Fibroblast of skin of abdomen (primary cell): ENCODE measurements at regions not wholly inside any gene's neighbourhood (a gene's known extent, or its start where the extent isn't known, plus 50 kb on each side); places are given as distances from the start of the nearest gene placed in this dataset.

Source experiments
- DNase-seq: peaks from one replicate; pipeline ENCODE4 v3.0.0-alpha.2; 2013

- no peak for DNase-seq
Measured at GRCh38 chr7:54810401-54810800, 51.4 kb upstream of the SEC61G start.

- peak; percentile 83 for DNase-seq
Measured at GRCh38 chr7:54811041-54811845, 52.2 kb upstream of the SEC61G start.

GRCh38 chr7:54811846-54812254, 52.8 kb upstream of the SEC61G start:
- DNase-seq = peak; percentile 68

GRCh38 chr7:54812756-54813322, 53.8 kb upstream of the SEC61G start:
- no peak for DNase-seq

- no peak for DNase-seq
Measured at GRCh38 chr7:54813398-54813797, 54.4 kb upstream of the SEC61G start.

- no peak for DNase-seq
Measured at GRCh38 chr7:54814401-54814800, 55.4 kb upstream of the SEC61G start.

- DNase-seq = no peak
Measured at GRCh38 chr7:54817152-54817551, 58.1 kb upstream of the SEC61G start.

- DNase-seq = no peak
Measured at GRCh38 chr7:54823776-54824175, 64.8 kb upstream of the SEC61G start.

- no peak for DNase-seq
Measured at GRCh38 chr7:54824655-54825054, 65.6 kb upstream of the SEC61G start.

- no peak for DNase-seq
Measured at GRCh38 chr7:54825368-54825767, 66.4 kb upstream of the SEC61G start.

GRCh38 chr7:54827734-54828133, 68.7 kb upstream of the SEC61G start:
- no peak for DNase-seq

GRCh38 chr7:54831046-54831643, 72.1 kb upstream of the SEC61G start:
- peak; percentile 16 for DNase-seq

- DNase-seq = no peak
Measured at GRCh38 chr7:54831644-54832095, 72.7 kb upstream of the SEC61G start.

- DNase-seq = no peak
Measured at GRCh38 chr7:54833001-54833467, 74.0 kb upstream of the SEC61G start.

GRCh38 chr7:54837168-54837567, 78.2 kb upstream of the SEC61G start:
- DNase-seq = no peak

GRCh38 chr7:54837761-54838160, 78.8 kb upstream of the SEC61G start:
- DNase-seq = no peak

- DNase-seq = no peak
Measured at GRCh38 chr7:54838175-54838910, 79.3 kb upstream of the SEC61G start.

GRCh38 chr7:54839575-54840213, 80.7 kb upstream of the SEC61G start:
- no peak for DNase-seq

GRCh38 chr7:54841772-54842697, 83.0 kb upstream of the SEC61G start:
- peak; percentile 87 for DNase-seq

GRCh38 chr7:54843841-54844355, 84.9 kb upstream of the SEC61G start:
- no peak for DNase-seq

- DNase-seq = peak; percentile 46
Measured at GRCh38 chr7:54846273-54846672, 87.3 kb upstream of the SEC61G start.
